ENCODE measurements at regions not wholly inside any gene's neighbourhood (a gene's known extent, or its start where the extent isn't known, plus 50 kb on each side); places are given as distances from the start of the nearest gene placed in this dataset.
A peak's percentile ranks its signal among the peaks of the same experiment; 100 is the strongest.

DNA sequence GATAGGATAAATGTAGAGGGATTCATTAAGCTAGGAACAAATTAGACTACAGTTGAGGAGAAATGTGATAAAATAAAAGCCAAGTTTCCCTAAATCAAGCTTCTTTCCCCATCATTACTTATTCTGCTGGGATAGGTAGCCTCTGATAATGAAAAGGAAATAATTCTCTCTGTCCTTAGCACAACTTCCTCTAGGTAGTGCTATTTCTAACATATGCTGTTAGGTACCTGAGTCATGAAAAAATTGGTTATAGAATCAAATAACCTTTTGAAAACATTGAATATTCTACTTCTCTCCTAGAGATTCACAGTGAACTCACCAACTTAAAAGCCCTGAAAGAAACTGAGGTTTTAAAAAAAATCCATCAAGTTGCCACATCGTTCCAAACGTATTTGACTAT lies 1793.1 kb downstream of the EFNA5 start:
- no peak overlapping the region for H3K4me3 ChIP-seq (ENCODE audit: low read depth, low read length, poor library complexity, severe bottlenecking)
- TF ChIP-seq EZH2 (IDR thresholded peaks at IDR 0.05; ENCODE audit: borderline replicate concordance, low read depth, low read length, poor library complexity, severe bottlenecking), result no peak
- TF ChIP-seq, protein P1, sequence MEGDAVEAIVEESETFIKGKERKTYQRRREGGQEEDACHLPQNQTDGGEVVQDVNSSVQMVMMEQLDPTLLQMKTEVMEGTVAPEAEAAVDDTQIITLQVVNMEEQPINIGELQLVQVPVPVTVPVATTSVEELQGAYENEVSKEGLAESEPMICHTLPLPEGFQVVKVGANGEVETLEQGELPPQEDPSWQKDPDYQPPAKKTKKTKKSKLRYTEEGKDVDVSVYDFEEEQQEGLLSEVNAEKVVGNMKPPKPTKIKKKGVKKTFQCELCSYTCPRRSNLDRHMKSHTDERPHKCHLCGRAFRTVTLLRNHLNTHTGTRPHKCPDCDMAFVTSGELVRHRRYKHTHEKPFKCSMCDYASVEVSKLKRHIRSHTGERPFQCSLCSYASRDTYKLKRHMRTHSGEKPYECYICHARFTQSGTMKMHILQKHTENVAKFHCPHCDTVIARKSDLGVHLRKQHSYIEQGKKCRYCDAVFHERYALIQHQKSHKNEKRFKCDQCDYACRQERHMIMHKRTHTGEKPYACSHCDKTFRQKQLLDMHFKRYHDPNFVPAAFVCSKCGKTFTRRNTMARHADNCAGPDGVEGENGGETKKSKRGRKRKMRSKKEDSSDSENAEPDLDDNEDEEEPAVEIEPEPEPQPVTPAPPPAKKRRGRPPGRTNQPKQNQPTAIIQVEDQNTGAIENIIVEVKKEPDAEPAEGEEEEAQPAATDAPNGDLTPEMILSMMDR (conservative IDR thresholded peaks at IDR 0.05; ENCODE audit: low read depth, low read length), result peak; percentile 34; the same call in 1 of the 2 replicates
- H3K27me3 ChIP-seq (replicated peaks; ENCODE audit: insufficient read depth, low read depth, low read length, poor library complexity), result no peaks in the 10 kb centered on the region
- intact Hi-C loops (cut with micrococcal nuclease; ENCODE audit: unreplicated experiment), result no loop called here
- no peak overlapping the region for H3K27ac ChIP-seq (ENCODE audit: low read depth, low read length, poor library complexity, severe bottlenecking)
- ChIA-PET CTCF (no interaction called here), POLR2A (ENCODE audit: low non-redundant PET) (no interaction called here)
- H3K36me3 ChIP-seq (ENCODE audit: insufficient read depth, low read length, poor library complexity, severe bottlenecking), result no peaks in the 10 kb centered on the region
- BruUV-seq (replicated peaks), result no TSS peak
- H3K4me1 ChIP-seq (ENCODE audit: insufficient read depth, low read length, poor library complexity, severe bottlenecking), result no peaks in the 10 kb centered on the region
- no peak for DNase-seq (ENCODE audit: low spot score)
- H3K9me3 ChIP-seq (ENCODE audit: low read depth, low read length, poor library complexity, severe bottlenecking), result no peaks in the 10 kb centered on the region

DNA sequence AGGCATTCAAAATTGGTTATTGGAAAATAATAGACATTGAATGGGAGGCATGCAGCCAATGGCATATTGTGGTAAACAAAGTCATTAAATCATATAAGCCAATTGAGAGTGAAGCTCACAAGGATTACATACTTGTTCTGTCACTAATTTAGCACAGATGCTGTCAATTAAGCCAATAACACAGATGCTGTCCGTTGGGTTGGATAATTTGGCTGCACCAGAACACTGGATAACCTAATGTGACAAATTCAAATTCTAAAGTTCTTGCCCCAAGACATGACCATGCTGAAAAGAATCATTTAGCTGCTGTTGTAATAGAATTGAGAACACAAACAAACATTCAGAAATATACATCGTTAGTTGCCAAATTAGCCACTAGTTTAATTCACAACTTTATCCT lies 1796.4 kb downstream of the EFNA5 start:
- ChIA-PET POLR2A (ENCODE audit: low non-redundant PET) (no interaction called here), CTCF (no interaction called here)
- Histone ChIP-seq H3K27ac (ENCODE audit: low read depth, low read length, poor library complexity, severe bottlenecking) (no peak overlapping the region), H3K27me3 (replicated peaks; ENCODE audit: insufficient read depth, low read depth, low read length, poor library complexity) (no peaks in the 10 kb centered on the region), H3K4me1 (ENCODE audit: insufficient read depth, low read length, poor library complexity, severe bottlenecking) (no peaks in the 10 kb centered on the region), H3K4me3 (ENCODE audit: low read depth, low read length, poor library complexity, severe bottlenecking) (no peak overlapping the region), H3K9me3 (ENCODE audit: low read depth, low read length, poor library complexity, severe bottlenecking) (no peaks in the 10 kb centered on the region), H3K36me3 (ENCODE audit: insufficient read depth, low read length, poor library complexity, severe bottlenecking) (no peaks in the 10 kb centered on the region)
- intact Hi-C loops (cut with micrococcal nuclease; ENCODE audit: unreplicated experiment), result no loop called here
- no peak for DNase-seq (ENCODE audit: low spot score)
- TF ChIP-seq, protein P1 (conservative IDR thresholded peaks at IDR 0.05; ENCODE audit: low read depth, low read length), result no peak
- TF ChIP-seq EZH2 (IDR thresholded peaks at IDR 0.05; ENCODE audit: borderline replicate concordance, low read depth, low read length, poor library complexity, severe bottlenecking), result no peak
- BruUV-seq (replicated peaks), result no TSS peak

DNA sequence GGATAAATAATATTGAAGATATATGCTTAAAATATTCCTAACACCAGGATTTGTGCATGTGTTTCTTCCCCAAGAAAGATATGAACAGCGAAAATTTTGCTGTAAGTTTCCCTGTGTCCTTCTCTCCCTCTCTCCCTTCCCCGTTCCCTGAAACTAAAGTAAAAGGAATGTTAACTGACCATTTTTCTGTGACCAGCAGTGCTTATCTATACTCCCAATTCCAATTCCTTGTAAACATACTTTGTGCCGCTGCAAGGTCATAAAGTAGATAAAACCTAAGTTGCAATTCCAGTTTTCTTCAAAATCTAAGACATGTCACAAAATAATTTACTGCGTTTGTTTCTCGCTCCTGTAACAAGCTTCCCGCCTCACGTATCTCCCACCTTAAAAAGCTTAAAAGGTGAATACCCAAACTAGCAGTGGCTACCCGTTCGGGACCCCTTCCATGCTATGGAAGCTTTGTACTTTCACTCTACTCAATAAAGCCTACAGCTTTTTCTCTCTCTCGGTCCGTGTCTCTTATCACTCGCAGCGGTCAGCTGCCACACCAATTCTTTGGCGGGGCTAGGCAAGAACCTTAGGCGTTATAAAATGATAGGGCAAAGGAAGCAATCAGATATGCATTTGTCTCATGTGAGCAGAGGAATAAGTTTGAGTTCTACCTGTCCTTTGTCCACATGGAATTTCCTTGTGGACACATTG lies 1798.0 kb downstream of the EFNA5 start:
- no peak overlapping the region for H3K27ac ChIP-seq (ENCODE audit: low read depth, low read length, poor library complexity, severe bottlenecking)
- no peak overlapping the region for H3K4me3 ChIP-seq (ENCODE audit: low read depth, low read length, poor library complexity, severe bottlenecking)
- H3K27me3 ChIP-seq (replicated peaks; ENCODE audit: insufficient read depth, low read depth, low read length, poor library complexity), result no peaks in the 10 kb centered on the region
- no peaks in the 10 kb centered on the region for H3K4me1 ChIP-seq (ENCODE audit: insufficient read depth, low read length, poor library complexity, severe bottlenecking)
- H3K36me3 ChIP-seq (ENCODE audit: insufficient read depth, low read length, poor library complexity, severe bottlenecking), result no peaks in the 10 kb centered on the region
- no peaks in the 10 kb centered on the region for H3K9me3 ChIP-seq (ENCODE audit: low read depth, low read length, poor library complexity, severe bottlenecking)
- no TSS peak for BruUV-seq (replicated peaks)
- ChIA-PET POLR2A (ENCODE audit: low non-redundant PET) (no interaction called here), CTCF (no interaction called here)
- TF ChIP-seq, protein P1 (conservative IDR thresholded peaks at IDR 0.05; ENCODE audit: low read depth, low read length), result no peak
- TF ChIP-seq EZH2 (IDR thresholded peaks at IDR 0.05; ENCODE audit: borderline replicate concordance, low read depth, low read length, poor library complexity, severe bottlenecking), result no peak
- intact Hi-C loops (cut with micrococcal nuclease; ENCODE audit: unreplicated experiment), result no loop called here
- no peak for DNase-seq (ENCODE audit: low spot score)

Measured in A673 (cell line).